ENCODE measurements at regions not wholly inside any gene's neighbourhood (a gene's known extent, or its start where the extent isn't known, plus 50 kb on each side); places are given as distances from the start of the nearest gene placed in this dataset.
"Not testable (repeated sequence)": the region's sequence is repeated elsewhere in the genome, so short reads cannot be mapped to it uniquely, and the experiment has no call there.

DNA sequence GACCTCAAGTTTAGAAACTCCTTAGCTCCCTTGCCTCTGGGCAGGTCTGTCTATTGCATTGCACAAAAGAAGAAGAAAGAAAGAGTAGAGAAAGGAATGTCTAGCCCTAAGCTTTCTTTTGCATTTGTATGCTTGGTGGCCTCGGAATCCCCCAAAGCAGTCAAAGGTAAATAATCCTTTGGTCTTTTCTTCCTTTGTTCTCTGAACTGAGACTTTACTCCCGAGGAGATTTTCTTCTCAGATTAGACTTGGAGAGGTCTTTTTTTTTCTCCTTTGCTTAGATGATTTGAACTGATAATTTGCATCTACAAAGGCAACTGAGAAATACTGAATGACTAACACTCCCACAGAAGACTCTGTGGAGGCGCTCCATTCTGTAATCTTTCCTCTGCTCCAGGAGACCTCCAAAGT is 93.2 kb downstream of the AKR1D1 start:
- DNase-seq (ENCODE audit: low read depth), result no peak

DNA sequence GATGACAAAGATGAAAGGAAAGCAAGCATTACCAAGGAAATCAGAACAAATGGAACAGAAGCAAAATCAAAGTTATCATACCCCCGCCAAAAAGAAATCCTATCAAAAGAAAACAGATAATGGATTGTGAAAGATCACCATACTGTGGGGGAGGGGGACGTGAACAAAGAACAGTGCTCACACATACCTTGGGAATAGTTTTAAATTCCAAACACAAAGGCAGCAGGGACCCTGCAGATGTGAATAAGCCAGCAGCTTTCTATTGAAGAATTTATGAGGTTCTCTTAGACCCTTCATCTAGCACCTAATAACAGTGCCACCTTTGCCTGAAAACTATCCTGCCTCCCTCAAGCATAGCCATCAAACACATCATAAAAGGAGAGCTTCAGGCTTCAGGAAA is 94.0 kb downstream of the AKR1D1 start:
- DNase-seq (ENCODE audit: low read depth), result no peak

DNA sequence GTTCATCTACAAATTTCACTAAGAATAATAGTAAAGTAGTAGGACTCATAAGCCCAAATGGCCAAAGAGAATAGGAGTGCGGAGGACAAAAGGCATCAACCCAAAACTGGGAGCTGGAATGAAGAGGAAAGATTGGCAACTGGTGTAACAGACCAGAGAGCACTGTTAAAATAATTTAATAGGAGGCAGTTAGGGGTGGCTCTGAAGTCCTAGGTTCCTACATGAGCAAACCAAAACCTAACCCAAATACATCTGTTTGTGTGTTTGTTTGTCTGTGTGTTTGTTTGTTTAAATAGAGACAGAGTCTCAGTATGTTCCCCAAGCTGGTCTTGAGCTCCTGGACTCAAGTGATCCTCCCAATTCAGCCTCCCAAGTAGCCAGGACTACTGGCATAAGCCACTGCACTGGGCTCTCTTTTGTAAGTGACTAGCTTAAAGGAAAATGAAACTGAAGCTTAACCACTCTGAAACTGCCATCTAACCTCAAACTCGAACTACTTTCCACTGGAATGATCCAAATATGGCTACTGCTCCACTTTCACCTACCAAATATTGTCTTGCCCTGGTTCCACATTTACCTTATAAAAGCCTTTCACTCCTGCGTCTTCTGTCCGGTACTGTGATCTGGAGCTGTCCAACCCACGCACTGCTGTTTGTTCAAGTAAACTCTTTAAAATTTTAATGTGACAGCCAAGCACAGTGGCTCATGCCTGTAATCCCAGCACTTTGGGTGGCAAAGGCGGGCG is 94.9 kb downstream of the AKR1D1 start:
- DNase-seq (ENCODE audit: low read depth), result no peak

- no peak for DNase-seq (ENCODE audit: low read depth)
Measured at GRCh38 chr7:138173548-138173947, 97.3 kb downstream of the AKR1D1 start.

- DNase-seq (ENCODE audit: low read depth), result no peak
Measured at GRCh38 chr7:138176060-138176459, 99.8 kb downstream of the AKR1D1 start.

DNA sequence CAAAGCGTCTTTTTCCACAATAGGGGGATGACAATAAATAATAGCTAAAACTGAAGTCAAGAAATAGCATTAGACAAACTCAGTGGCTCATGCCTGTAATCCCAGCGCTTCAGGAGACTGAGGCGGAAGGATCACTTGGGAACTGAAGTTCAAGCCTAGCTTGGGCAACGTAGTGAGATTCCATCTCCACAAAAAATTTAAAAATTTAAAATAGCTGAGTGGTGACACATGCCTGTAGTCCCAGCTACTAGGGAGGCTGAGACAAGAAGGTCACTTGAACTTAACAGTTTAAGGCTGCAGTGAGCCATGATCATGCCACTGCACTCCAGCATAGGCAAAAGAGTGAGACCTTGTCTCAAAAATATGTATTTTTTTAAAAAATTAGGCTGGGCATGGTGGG is 107.9 kb downstream of the AKR1D1 start:
- DNase-seq (ENCODE audit: low read depth), result no peak

DNA sequence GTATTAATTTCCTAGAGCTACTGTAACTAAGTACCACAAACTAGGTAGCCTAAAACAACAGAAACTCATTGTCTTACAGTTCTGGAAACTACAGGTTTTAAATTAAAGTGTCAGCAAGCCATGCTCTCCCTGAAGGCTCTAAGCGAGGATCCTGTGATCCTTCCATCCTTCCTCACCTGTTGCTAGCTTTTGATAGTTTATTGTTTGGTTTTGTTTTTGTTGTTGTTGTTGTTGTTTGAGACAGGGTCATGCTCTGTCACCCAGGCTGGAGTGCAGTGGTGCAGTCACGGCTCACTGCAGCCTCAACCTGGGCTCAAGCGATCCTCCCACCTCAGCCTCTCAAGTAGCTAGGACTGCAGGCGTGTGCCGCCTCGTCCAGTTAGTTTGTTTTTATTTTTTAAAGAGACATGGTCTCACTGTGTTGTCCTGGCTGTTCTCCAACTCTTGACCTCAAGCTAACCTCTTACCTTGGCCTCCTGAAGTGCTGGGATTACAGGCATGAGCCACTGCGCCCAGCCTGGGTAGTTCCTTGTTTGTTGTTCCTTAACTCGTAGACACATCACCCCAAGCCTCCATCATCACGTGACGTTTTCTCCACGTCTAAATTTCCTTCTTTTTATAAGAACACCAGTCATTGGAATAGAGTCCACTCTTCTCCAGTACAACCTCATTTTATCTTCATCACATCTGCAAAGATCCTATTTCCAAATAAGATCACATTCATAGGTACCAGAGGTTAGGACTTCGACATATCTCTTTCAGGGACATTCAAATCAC is 109.1 kb downstream of the AKR1D1 start:
- no peak for DNase-seq (ENCODE audit: low read depth)

DNA sequence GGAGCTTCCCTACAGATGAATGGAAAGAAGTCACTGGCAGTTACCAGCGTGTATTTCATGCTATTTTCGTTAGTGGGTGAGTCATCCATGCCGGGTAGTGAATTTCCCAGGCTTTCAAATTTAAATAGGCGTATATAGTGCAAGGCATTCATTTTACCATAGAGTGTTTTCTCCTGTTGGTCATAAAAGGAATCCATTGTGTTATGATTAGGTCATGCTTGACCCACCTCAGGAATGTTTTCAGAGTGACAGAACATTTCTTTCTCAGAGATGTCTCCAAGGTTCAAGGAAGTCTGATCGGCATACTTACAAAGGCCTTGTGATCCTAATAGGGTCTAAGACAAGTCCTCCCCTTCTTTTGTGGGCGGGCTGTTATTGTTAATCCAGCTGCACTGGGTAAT is 110.7 kb downstream of the AKR1D1 start:
- no peak for DNase-seq (ENCODE audit: low read depth)

DNA sequence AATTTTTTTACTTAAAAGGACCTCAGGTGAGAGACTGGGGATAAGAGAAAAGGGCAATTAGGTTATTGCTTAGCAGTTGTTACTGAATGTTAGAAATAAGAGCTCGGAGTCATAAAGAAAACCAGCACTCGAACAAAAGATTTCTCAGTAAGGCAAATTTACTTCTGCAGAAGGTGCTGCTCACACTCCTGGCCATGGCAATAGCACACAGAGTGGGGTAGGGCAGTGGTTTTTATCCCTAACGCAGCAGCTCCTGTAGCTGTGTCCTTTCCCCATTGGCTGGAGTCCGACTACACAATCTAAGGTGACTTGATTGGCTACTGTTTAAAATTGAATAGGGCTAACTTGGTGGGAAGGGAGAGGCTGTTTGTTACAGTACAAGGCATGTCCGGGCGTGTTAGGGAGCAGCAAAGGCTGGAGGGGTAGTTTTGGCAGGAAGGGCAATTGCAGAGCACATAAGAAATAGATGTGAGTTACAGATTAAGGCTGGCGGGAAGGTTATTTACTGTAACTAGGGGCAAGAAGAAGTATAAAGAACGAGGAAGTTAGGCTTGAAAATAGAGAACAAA is 112.1 kb downstream of the AKR1D1 start:
- no peak for DNase-seq (ENCODE audit: low read depth)

DNA sequence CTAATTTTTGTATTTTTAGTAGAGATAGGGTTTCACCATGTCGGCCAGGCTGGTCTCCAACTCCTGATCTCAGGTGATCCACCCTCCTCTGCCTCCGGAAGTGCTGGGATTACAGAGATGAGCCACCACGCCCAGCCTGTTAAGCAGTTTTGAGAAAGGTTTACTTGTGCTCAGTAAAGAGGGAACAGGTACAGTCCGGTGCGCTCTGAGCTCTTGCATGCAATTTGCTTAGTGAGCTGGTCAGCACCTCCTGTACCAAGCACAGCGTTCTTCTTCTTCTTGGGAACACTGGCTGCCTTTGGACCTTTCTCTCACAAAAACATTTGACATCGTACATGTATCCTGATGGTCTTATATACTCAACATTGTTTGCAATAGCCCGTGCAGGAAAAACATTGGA is 118.3 kb downstream of the AKR1D1 start:
- DNase-seq (ENCODE audit: low read depth), result no peak

DNA sequence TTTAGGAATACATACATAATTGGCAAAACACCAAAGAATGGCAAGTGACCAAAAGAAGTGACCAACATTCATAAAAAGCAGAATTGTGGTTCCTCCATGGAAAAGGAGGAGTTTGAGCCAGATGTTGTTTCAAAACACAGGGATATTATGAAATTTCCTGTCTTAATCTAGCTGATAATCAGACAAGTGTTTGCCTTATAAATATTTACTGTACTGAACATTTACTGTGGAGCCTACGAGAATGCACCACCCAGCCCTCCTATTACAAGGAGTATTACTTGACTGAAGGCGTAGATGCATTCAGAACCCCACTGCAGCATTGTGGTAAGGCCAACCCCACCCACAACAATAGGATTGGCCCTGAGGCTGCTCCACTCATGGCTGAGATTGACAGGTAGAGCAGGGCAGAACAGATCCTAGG is 118.9 kb downstream of the AKR1D1 start:
- DNase-seq (ENCODE audit: low read depth), result no peak

GRCh38 chr7:138196503-138196946 is 120.3 kb downstream of the AKR1D1 start:
- DNase-seq (ENCODE audit: low read depth), result not testable (repeated sequence)

DNA sequence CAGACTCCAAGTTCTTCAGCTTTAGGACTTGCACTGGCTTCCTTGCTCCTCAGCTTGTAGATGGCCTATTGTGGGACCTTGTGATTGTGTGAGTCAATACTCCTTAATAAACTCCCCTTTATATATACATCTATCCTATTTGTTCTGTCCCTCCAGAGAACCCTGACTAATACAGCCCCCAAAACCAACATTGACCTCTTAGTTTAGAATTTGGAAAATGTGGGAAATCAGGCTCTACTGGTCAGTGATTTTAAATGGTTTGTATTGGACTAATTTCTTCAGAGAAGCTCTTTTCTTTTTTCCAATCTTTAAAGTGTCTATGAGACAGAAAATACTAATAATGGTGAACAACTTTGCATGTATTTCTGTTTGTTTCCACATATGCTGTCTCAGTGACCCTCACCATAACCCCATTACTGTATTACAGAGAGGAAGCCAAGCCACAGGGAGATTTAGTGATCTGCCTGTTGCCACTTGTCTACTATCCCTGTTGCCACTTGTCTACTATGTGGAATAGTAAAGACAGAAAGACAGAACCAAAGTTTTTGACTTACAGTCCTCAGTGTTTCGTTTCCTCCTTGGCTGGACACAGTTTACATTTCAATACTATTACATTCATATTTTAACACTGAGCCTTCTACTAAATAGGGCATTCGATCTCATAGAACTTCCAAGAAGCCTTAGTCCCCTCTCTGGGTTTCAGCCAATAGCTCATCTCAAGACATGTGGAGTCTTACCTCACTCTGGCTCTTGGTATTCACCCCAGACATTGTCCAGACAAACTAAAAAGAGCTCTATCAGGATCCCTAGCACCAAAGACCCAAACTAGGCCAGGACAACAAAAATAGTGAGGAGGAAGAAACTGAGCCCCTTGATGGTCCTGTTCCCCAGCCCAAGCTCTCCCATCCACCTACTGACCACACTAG is 121.0 kb downstream of the AKR1D1 start:
- no peak for DNase-seq (ENCODE audit: low read depth)

GRCh38 chr7:138204285-138204981 is 128.2 kb downstream of the AKR1D1 start:
- no peak for DNase-seq (ENCODE audit: low read depth)

- no peak for DNase-seq (ENCODE audit: low read depth)
Measured at GRCh38 chr7:138204982-138205298, 128.7 kb downstream of the AKR1D1 start.

- DNase-seq (ENCODE audit: low read depth), result no peak
Measured at GRCh38 chr7:138205614-138206150, 129.4 kb downstream of the AKR1D1 start.

GRCh38 chr7:138207555-138207971 is 131.3 kb downstream of the AKR1D1 start:
- DNase-seq (ENCODE audit: low read depth), result no peak

DNA sequence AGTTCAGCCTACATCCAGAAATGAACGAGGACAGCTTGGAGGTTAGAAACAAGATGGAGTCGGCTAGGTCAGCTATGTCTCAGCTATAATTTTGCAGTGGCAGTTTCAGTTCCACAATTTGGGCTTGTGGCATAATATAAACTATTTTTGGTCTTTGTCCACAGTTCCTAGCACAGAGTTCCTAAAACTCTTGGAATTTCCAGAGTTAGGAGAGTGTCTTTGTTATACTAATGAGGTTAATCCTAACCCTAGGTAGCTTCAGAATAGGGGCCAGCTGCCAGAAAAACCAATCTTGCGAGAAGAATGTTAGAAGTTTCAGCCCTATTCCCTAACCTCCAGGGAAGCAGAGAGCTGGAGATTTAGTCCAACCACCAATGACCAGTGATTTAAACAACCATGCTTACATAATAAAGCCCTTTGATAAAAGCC is 131.9 kb downstream of the AKR1D1 start:
- no peak for DNase-seq (ENCODE audit: low read depth)

- no peak for DNase-seq (ENCODE audit: low read depth)
Measured at GRCh38 chr7:138208864-138209263, 132.6 kb downstream of the AKR1D1 start.

DNA sequence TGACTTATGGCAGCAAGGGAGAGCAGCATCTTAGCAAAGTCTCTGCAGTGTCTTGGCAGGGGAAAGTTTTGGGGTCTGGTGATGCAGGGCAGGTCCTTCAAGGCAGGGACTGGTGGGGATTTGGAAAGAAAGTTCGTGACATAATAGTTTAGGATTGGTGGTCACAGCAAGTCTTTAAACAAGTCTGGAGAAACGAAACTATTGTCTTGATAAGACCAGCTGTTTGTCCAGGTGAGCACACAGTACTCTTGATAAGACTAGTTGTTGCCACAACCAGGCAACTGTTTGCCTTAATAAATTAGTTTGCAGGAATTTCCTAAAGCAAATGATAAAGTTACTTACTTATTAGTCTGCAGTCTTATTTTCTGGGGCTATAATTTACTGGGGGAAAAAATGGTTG is 136.1 kb downstream of the AKR1D1 start:
- no peak for DNase-seq (ENCODE audit: low read depth)

GRCh38 chr7:138214926-138215325 is 138.7 kb downstream of the AKR1D1 start:
- DNase-seq (ENCODE audit: low read depth), result no peak
